H54 (cell line): ENCODE measurements at regions not wholly inside any gene's neighbourhood (a gene's known extent, or its start where the extent isn't known, plus 50 kb on each side); places are given as distances from the start of the nearest gene placed in this dataset.
"Not testable (repeated sequence)": the region's sequence is repeated elsewhere in the genome, so short reads cannot be mapped to it uniquely, and the experiment has no call there.

Experiments
- DNase-seq: peaks from one replicate; pipeline ENCODE4 v3.0.0; 2011; ENCODE audit warnings: low spot score, mixed read lengths; ENCODE audit not compliant: insufficient read length
- FAIRE-seq: peaks from 3 replicates; lab custom pipeline; 2011; peaks lifted over from hg19 to GRCh38; lab: Jason Lieb, UNC
- POLR2A ChIP-seq: IDR thresholded peaks from 2 replicates; pipeline ENCODE4 v1.6.1; 2011; ENCODE audit warnings: low read depth, mild to moderate bottlenecking, low read length

DNA sequence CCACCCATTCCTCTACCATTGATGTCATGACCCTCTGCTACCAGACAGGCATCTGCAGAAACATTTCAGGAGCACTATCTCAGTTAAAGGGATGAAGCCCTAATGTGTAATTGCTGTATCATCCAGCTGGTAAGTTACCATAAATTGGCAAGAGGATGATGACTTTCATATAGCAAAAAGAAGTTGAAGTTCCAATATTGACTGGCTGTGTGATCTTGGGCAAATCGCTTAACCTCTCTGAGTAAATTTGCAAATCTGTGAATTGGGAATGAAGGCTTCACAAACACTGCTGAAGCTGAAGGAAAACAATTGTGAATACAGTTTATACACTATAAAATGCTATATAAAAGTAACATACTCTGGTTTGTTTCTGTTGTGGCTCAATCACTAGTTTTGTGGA, 89.5 kb upstream of the PHACTR1 start:
- no peak for TF ChIP-seq POLR2A
- DNase-seq (no peak), FAIRE-seq (no peak)

DNA sequence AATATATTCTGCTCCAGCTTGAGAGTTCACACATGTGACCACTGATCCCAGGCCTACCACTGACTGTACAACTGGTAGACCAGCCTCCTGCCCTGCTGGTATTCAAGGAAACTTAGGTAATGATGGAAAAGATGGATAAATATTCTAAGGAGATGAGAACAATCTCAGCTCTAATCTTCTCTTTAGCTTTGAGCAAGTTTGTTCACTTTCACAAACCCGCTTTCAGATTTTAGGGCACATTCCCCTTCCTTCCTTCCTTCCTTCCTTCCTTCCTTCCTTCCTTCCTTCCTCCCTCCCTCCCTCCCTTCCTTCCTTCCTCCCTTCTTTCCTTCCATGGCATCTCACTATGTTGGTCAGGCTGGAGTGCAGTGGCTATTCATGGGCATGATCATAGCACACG, 88.2 kb upstream of the PHACTR1 start:
- no peak for FAIRE-seq
- TF ChIP-seq POLR2A, result no peak
- no peak for DNase-seq

DNA sequence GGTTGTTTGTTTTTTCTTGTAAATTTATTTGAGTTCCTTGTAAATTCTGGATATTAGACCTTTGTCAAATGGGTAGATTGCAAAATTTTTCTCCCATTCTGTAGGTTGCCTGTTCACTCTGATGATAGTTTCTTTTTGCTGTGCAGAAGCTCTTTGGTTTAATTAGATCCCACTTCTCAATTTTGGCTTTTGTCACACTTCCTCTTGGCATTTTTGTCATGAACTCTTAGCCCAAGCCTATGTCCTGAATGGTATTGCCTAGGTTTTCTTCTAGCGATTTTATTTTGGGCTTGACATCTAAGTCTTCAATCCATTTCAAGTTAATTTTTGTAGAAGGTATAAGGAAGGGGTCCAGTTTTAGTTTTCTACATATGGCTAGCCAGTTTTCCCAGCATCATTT, 82.8 kb upstream of the PHACTR1 start:
- FAIRE-seq, DNase-seq: not testable (repeated sequence)

GRCh38 chr6:12635375-12635774, 81.2 kb upstream of the PHACTR1 start:
- FAIRE-seq (no peak), DNase-seq (no peak)
- TF ChIP-seq POLR2A, result no peak

DNA sequence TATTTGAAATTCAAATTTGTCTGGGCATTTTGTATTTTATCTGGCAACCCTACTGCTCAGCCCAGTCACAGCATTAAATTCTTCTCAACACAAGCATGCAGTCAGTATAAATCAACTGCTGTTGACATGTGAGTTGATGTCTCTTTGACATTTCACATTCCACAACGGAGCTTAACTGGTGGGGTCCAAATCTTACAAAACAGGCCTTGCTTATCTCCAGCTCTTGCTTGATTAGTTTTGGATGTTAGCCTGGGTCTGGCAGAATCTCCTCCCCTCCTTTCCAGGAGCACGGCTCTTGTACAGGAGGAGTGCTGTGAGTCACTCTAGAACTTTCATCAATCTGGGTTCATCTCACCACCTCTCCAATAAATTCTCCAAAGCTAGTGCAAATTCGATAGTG, 80.8 kb upstream of the PHACTR1 start:
- no peak for FAIRE-seq

DNA sequence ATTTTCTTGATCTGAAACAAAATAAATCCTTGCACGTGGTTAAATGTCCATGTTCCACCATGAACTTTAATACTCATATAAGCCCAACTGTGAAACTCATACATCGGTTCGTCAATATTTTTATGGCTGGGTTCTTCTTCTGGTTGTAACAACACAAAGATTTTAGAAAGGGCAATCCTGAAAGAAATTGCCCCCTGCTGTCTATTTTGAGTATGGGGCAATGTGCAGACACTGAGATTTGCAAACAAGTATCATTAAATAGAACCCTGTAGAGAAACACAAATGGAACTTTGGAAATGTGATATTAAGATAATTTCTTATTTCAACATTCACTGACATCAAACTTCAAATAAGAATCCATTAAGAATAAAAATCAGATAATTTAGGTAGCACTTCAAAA, 80.2 kb upstream of the PHACTR1 start:
- no peak for TF ChIP-seq POLR2A
- FAIRE-seq (peak; percentile 27), DNase-seq (no peak)

More for the DNA sequence above, 80.8 kb upstream of the PHACTR1 start:
- no peak for TF ChIP-seq POLR2A
- DNase-seq, result no peak

DNA sequence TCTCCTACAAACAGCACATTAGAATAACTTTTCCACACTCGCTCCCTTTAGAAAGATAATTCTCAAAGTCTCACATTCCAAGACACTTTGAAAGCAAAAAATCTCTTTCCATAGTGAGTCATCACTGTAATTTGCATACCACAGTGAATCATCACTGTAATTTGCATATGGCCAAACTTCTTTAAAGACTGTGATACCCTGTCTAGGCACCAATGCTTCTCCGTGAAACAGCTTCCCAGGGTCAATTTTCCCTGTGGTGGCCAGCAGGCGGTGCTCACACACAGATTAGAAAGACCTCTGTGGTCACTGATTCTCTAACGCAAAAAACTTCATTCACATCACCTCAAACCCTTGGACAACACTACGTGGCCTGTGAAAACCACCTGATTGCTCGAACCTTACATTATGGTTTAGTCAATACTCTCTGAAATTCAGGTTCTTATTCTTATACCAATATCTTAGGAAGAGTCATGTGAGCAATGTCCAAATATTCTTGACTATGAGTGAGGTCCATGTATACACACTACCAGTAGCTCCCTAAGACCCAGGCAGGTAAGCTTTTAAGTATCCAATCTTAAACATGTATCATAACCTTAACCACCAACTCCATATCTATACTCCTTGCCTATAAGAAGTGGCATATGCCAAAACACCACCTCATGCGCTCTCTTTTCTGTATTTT, 78.5 kb upstream of the PHACTR1 start:
- DNase-seq (peak; percentile 15), FAIRE-seq (peak; percentile 96)
- TF ChIP-seq POLR2A, result no peak

DNA sequence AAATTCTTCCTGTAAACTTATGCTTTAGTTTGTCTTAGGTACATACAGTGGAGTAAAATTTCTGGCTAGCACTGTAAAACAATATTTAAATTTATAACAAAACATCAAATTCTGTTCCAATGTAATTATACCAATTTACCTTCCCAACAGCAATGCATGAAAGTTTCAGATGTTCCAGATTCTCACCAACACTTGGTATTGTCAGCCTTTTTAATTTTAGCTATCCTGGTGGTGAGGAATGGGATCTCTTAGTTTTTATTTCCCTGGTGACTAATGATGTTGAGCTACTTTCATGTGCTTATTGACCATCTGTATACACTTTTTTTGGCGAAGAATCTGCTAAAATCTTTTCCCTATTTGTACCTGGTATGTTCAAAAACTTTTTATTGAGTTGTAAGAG, 76.1 kb upstream of the PHACTR1 start:
- no peak for DNase-seq
- no peak for TF ChIP-seq POLR2A
- FAIRE-seq, result no peak

- not testable (repeated sequence) for FAIRE-seq, DNase-seq
Measured at GRCh38 chr6:12641785-12642184, 74.8 kb upstream of the PHACTR1 start.

DNA sequence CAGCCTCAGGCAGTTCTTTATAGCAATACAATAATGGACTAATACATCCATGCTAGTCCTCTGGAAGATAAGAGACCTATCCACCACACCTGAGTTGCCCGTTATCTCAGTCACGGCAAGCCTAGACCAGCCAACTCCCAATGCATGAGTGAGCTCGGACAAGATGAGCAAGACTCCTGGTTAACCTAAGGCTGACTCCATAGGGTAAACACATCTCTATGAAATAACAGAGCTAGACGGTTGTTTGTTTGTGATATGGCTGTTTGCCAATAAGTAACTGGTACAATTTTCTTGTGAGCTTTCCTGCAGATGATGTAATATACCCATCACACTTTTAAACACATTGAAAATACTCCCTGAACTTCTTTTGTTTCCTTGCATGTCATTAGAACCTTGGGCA, 70.6 kb upstream of the PHACTR1 start:
- FAIRE-seq (no peak), DNase-seq (no peak)
- TF ChIP-seq POLR2A, result no peak

DNA sequence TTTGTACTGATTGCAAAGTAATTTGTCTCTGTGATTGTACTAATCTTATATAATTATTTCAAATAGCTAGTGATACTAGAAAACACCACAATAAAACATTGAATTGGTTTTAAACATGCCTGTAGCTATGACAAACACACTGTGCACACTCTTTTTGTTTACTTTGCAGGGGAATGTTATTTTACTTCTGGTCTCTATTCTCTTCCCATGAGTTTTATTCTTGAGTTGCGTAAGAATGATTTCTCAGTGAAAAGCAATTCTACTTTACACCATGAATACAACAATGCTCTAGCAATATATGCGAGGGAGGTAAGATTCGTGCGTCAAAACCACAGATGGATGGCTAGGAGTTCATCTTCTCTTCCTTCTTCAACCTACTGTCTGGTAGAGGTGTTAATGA, 68.4 kb upstream of the PHACTR1 start:
- FAIRE-seq, result no peak
- TF ChIP-seq POLR2A, result no peak
- no peak for DNase-seq

DNA sequence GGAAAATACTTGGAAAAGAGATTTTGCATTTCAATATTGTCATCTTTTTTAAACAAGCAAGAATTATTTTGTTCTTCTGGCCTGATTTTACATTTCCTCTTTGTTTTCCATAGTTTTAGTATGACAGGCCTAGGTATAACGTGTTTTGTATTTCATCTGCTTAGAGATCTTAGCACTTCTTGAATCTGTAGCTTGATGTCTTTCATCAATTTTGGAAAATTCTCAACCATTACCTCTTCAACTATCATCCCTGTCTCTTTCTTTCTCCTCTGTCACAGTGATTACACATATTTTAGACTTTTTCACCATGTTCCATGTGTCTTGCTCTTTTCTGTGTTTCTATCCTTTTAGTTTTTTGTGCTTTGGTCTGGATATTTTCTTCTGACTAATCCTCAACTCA, 67.2 kb upstream of the PHACTR1 start:
- DNase-seq, result no peak
- TF ChIP-seq POLR2A, result no peak
- no peak for FAIRE-seq

- FAIRE-seq (no peak), DNase-seq (no peak)
- no peak for TF ChIP-seq POLR2A
Measured at GRCh38 chr6:12653486-12653885, 63.1 kb upstream of the PHACTR1 start.

- DNase-seq (no peak), FAIRE-seq (no peak)
- no peak for TF ChIP-seq POLR2A
Measured at GRCh38 chr6:12654107-12654506, 62.5 kb upstream of the PHACTR1 start.

DNA sequence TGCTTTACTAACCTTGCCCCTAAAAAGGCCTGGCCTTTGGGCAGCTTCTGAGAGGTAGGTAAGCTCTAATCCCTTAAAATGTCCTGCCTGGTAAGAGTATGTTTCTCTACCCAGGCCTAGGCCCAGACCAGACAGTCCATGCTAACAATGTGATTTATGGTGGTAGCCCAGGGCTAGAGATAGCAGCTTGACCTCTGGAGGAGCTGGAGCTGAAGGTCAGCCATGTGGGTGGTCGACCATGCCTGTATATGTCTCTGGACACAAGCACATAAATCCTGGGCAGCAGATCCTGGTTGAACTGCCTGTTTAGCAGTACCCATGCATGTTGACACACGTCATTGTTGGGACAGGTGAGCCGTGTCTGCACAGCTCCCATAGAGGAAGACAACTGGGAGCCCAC, 62.1 kb upstream of the PHACTR1 start:
- DNase-seq, result no peak
- FAIRE-seq, result no peak
- TF ChIP-seq POLR2A, result no peak

- no peak for FAIRE-seq
- TF ChIP-seq POLR2A, result no peak
- DNase-seq, result no peak
Measured at GRCh38 chr6:12656906-12657305, 59.7 kb upstream of the PHACTR1 start.

DNA sequence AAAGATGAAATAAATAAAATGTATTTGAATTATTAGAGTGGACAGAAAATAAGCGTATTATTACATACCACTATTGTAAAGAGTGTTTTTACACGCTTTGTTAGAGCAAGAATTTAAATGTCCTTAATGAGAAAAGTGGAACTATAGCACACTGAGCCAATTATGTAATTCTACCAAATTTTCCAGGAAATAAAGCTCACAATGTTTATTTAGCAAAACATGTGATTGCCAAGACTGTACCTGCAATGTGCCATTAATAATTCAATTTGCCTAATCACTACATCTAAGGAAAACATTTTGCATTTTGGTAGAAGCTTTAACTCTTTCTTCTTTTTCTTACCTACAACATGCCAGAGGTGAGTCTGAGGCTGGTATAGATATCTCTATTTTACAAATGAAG, 58.7 kb upstream of the PHACTR1 start:
- FAIRE-seq (no peak), DNase-seq (no peak)
- no peak for TF ChIP-seq POLR2A
